ENCODE measurements at regions not wholly inside any gene's neighbourhood (a gene's known extent, or its start where the extent isn't known, plus 50 kb on each side); places are given as distances from the start of the nearest gene placed in this dataset.

- no peak overlapping the region for H3K9ac ChIP-seq (replicated peaks; ENCODE audit: extremely low read depth, insufficient read depth, low read length)
- H2AFZ ChIP-seq (ENCODE audit: low read depth, low read length), result no peak overlapping the region
- intact Hi-C loops (cut with micrococcal nuclease), result no loop called here
- H3K27me3 ChIP-seq (ENCODE audit: control insufficient read depth in 2 of 2, insufficient read depth in 2 of 2, low read length in 2 of 2), result no peaks in the 10 kb centered on the region
- H3K9me3 ChIP-seq (replicated peaks; ENCODE audit: control insufficient read depth, insufficient read depth, low read length), result no peaks in the 10 kb centered on the region
- dilution Hi-C loops (cut with MboI; ENCODE audit: extremely low pct_ligation_motif_present, low sequenced_read_pairs), result no loop called here
- no peak for FAIRE-seq
- H3K9me1 ChIP-seq (replicated peaks; ENCODE audit: control insufficient read depth, extremely low read depth, insufficient read depth, low read length), result no peaks in the 10 kb centered on the region
- no peak overlapping the region for H3K4me2 ChIP-seq (ENCODE audit: insufficient read depth, low read length)
- H3K4me1 ChIP-seq (ENCODE audit: control insufficient read depth, extremely low read depth, insufficient read depth, low read length), result no peaks in the 10 kb centered on the region
- no TSS peak for BruUV-seq (replicated peaks)
- H3K79me2 ChIP-seq (ENCODE audit: control insufficient read depth, insufficient read depth, low read length), result no peaks in the 10 kb centered on the region
- no peaks in the 10 kb centered on the region for H3K36me3 ChIP-seq (ENCODE audit: control insufficient read depth in 2 of 2, extremely low read depth in 1 of 2, insufficient read depth in 2 of 2, low read length in 2 of 2)
- no peak overlapping the region for H3K27ac ChIP-seq (ENCODE audit: insufficient read depth, low read depth, low read length)
- H3K4me3 ChIP-seq (replicated peaks in 1 of 3; ENCODE audit: insufficient read depth in 1 of 3, low read depth in 1 of 3, low read length in 3 of 3), result no peak overlapping the region
- ChIA-PET POLR2A (no interaction called here), CTCF (no interaction called here)
- TF ChIP-seq JUN (IDR thresholded peaks at IDR 0.05; ENCODE audit: borderline replicate concordance, insufficient read depth, insufficient read length, low read depth) (no peak), GATA2 (IDR thresholded peaks at IDR 0.05; ENCODE audit: insufficient read depth, insufficient read length, low read depth, low read length) (no peak), EZH2 (IDR thresholded peaks at IDR 0.05; ENCODE audit: borderline replicate concordance, low read depth, low read length, severe bottlenecking) (no peak), FOS (IDR thresholded peaks at IDR 0.05; ENCODE audit: borderline replicate concordance, insufficient read depth, low read length) (no peak), POLR2A (IDR thresholded peaks at IDR 0.05; ENCODE audit: low read depth, low read length) (no peak), CTCF (IDR thresholded peaks at IDR 0.05; ENCODE audit: extremely low read depth in 1 of 2, insufficient read depth in 1 of 2, low read depth in 1 of 2, low read length in 2 of 2) (no peak), MYC (IDR thresholded peaks at IDR 0.05; ENCODE audit: low read depth, low read length) (no peak), POLR2AphosphoS5 (IDR thresholded peaks at IDR 0.05; ENCODE audit: insufficient read depth, low read depth, low read length) (no peak)
- TF ChIP-seq, protein P1, sequence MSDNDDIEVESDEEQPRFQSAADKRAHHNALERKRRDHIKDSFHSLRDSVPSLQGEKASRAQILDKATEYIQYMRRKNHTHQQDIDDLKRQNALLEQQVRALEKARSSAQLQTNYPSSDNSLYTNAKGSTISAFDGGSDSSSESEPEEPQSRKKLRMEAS (IDR thresholded peaks at IDR 0.05; ENCODE audit: insufficient read depth, insufficient read length), result no peak
- DNase-seq (ENCODE audit: low read depth, low spot score), result no peak
- no peaks in the 10 kb centered on the region for H4K20me1 ChIP-seq (replicated peaks; ENCODE audit: control insufficient read depth, extremely low read depth, insufficient read depth, low read length)
Observed at GRCh38 chr7:81051811-81052413, 133.1 kb upstream of the SEMA3C start.
